HCT116 (cell line): ENCODE measurements at regions not wholly inside any gene's neighbourhood (a gene's known extent, or its start where the extent isn't known, plus 50 kb on each side); places are given as distances from the start of the nearest gene placed in this dataset.
"Not testable (repeated sequence)": the region's sequence is repeated elsewhere in the genome, so short reads cannot be mapped to it uniquely, and the experiment has no call there.

ENCODE experiments used
- ATAC-seq: fragments of 200-7000 bp; cut with Tn5 transposase; 2 replicates; pipeline ENCODE4 v1.9.1; 2020; ENCODE audit warnings: mild to moderate bottlenecking, moderate library complexity
- BruUV-seq: library from RNA; stranded (reverse); fragments of 400-500 nt; replicated peaks from 2 replicates; lab custom pipeline; 2021; lab: Mats Ljungman, UMichigan
- CTCF ChIA-PET: fragments of 300-600 bp; sonication (Branson Sonifier 250); formaldehyde crosslinking; loops from one replicate; lab custom pipeline; 2021; ENCODE audit warnings: antibody characterized with exemption; lab: Charles Lee
- POLR2A ChIA-PET: fragments of 300-600, 350-600 bp; sonication (Branson Sonifier 250); formaldehyde crosslinking; loops from one replicate; lab custom pipeline; 2021; ENCODE audit warnings: antibody characterized with exemption; lab: Charles Lee
- RAD21 ChIA-PET, 2 experiments: fragments of 300-600 bp; sonication (Branson Sonifier 250); formaldehyde crosslinking; loops; one replicate each; lab custom pipeline; 2023; ENCODE audit warnings: low total read pairs in 2 of 2; ENCODE audit not compliant: uncharacterized antibody in 2 of 2, unreplicated experiment in 2 of 2, low non-redundant PET in 1 of 2; lab: Charles Lee
- DNase-seq: peaks from one replicate; pipeline ENCODE4 v3.0.0-alpha.2; 2010; ENCODE audit warnings: low read depth, low spot score
- H2AFZ ChIP-seq: fragments of 200-600 bp; shearing (Covaris generic), sonication (generic); 2 replicates; pipeline ENCODE4 v1.6.1; 2017; ENCODE audit warnings: low read depth, mixed run types, mixed read lengths, antibody characterized with exemption, low read length; ENCODE audit not compliant: poor library complexity, severe bottlenecking
- H3K27ac ChIP-seq: 2 replicates; pipeline ENCODE4 v1.5.1; 2012; ENCODE audit warnings: low read depth, low read length
- H3K27me3 ChIP-seq: fragments of 200-600 bp; sonication (generic); 2 replicates; pipeline ENCODE4 v1.6.1; 2016; ENCODE audit warnings: mixed run types, low read length, mixed read lengths; ENCODE audit not compliant: insufficient read depth
- H3K36me3 ChIP-seq, 2 experiments: fragments of 200-500 bp in 1 of 2; fragments of 200-600 bp in 1 of 2; sonication (Bioruptor generic) in 1 of 2; sonication (generic) in 1 of 2; 2 replicates each; pipeline versions ENCODE4 v1.5.1 to v1.6.1; 2014 to 2016; ENCODE audit warnings: low read length in 2 of 2, inconsistent platforms in 1 of 2, mixed read lengths in 1 of 2, mixed run types in 1 of 2; ENCODE audit not compliant: insufficient read depth in 2 of 2, control insufficient read depth in 1 of 2
- H3K4me1 ChIP-seq, 2 experiments: fragments of 200-600 bp in 1 of 2; sonication (generic) in 1 of 2; 2 replicates each; pipeline versions ENCODE4 v1.5.1 to v1.6.1; 2012 to 2017; ENCODE audit warnings: low read length in 2 of 2, inconsistent platforms in 1 of 2, mild to moderate bottlenecking in 1 of 2, mixed read lengths in 1 of 2, mixed run types in 1 of 2, moderate library complexity in 1 of 2; ENCODE audit not compliant: insufficient read depth in 2 of 2, control insufficient read depth in 1 of 2
- H3K4me2 ChIP-seq: fragments of 200-600 bp; sonication (generic); 2 replicates; pipeline ENCODE4 v1.6.1; 2017; ENCODE audit warnings: mixed run types, low read length, mixed read lengths
- H3K4me3 ChIP-seq, 2 experiments: fragments of 200-600 bp in 1 of 2; sonication (generic) in 1 of 2; replicated peaks in 1 of 2; 2 replicates each; pipeline ENCODE4 v1.5.1; 2011 to 2016; ENCODE audit warnings: low read length in 2 of 2, control low read depth in 1 of 2, low read depth in 1 of 2, mild to moderate bottlenecking in 1 of 2, mixed read lengths in 1 of 2, mixed run types in 1 of 2
- H3K79me2 ChIP-seq: fragments of 200-600 bp; sonication (generic); 2 replicates; pipeline ENCODE4 v1.6.1; 2017; ENCODE audit warnings: mild to moderate bottlenecking, mixed run types, low read length, moderate library complexity, mixed read lengths; ENCODE audit not compliant: insufficient read depth
- H3K9ac ChIP-seq: fragments of 200-600 bp; sonication (generic); 2 replicates; pipeline ENCODE4 v1.6.1; 2016; ENCODE audit warnings: low read length, mixed read lengths
- H3K9me2 ChIP-seq: fragments of 200-600 bp; sonication (generic), shearing (Covaris generic); 2 replicates; pipeline ENCODE4 v1.6.1; 2017; ENCODE audit warnings: mixed run types, mild to moderate bottlenecking, moderate library complexity; ENCODE audit not compliant: insufficient read depth
- H3K9me3 ChIP-seq, 2 experiments: fragments of 200-500 bp in 1 of 2; fragments of 200-600 bp in 1 of 2; sonication (Bioruptor generic) in 1 of 2; sonication (generic) in 1 of 2; 2 replicates each; pipeline ENCODE4 v1.6.1; 2014 to 2017; ENCODE audit warnings: low read length in 2 of 2, mixed read lengths in 2 of 2, inconsistent platforms in 1 of 2, low read depth in 1 of 2, mild to moderate bottlenecking in 1 of 2, mixed run types in 1 of 2, moderate library complexity in 1 of 2; ENCODE audit not compliant: control insufficient read depth in 1 of 2, insufficient read depth in 1 of 2
- H4K20me1 ChIP-seq: fragments of 200-600 bp; sonication (generic), shearing (Covaris generic); 2 replicates; pipeline ENCODE4 v1.6.1; 2017; ENCODE audit warnings: mixed run types, mild to moderate bottlenecking, moderate library complexity; ENCODE audit not compliant: insufficient read depth
- CEBPB ChIP-seq: IDR thresholded peaks from 2 replicates; pipeline ENCODE4 v1.6.1; 2012; ENCODE audit warnings: low read depth
- EGR1 ChIP-seq: IDR thresholded peaks from 2 replicates; pipeline ENCODE4 v1.6.1; 2012; ENCODE audit warnings: low read depth
- EZH2 ChIP-seq: fragments of 200-600 bp; sonication (generic); IDR thresholded peaks from 2 replicates; pipeline ENCODE4 v1.6.1; 2017; ENCODE audit warnings: antibody characterized with exemption, mixed run types
- EZH2phosphoT487 ChIP-seq: fragments of 200-600 bp; IDR thresholded peaks from 2 replicates; pipeline ENCODE4 v1.6.1; 2018; ENCODE audit warnings: antibody characterized with exemption, borderline replicate concordance
- FOSL1 ChIP-seq: IDR thresholded peaks from 2 replicates; pipeline ENCODE4 v1.6.1; 2012; ENCODE audit warnings: low read depth
- MAX ChIP-seq: IDR thresholded peaks from 2 replicates; pipeline ENCODE4 v1.6.1; 2012
- RAD21 ChIP-seq: IDR thresholded peaks from 2 replicates; pipeline ENCODE4 v1.6.1; 2012; ENCODE audit warnings: low read depth, mild to moderate bottlenecking
- TCF7L2 ChIP-seq: IDR thresholded peaks from 2 replicates; pipeline ENCODE4 v1.7.0; 2011; ENCODE audit warnings: borderline replicate concordance, inconsistent platforms; ENCODE audit not compliant: insufficient read depth, insufficient read length; ENCODE audit errors: extremely low read depth
- intact Hi-C: fragments of 100-400 bp; cut with micrococcal nuclease; formaldehyde crosslinking; loops from 2 replicates; pipeline ENCODE4 v1.10.0; 2022
- TF ChIP-seq, protein P1 (sequence below): IDR thresholded peaks from 2 replicates; pipeline ENCODE4 v1.6.1; 2011; ENCODE audit warnings: mild to moderate bottlenecking, low read length, moderate library complexity; ENCODE audit not compliant: insufficient replicate concordance; ENCODE audit errors: extremely low read depth

DNA sequence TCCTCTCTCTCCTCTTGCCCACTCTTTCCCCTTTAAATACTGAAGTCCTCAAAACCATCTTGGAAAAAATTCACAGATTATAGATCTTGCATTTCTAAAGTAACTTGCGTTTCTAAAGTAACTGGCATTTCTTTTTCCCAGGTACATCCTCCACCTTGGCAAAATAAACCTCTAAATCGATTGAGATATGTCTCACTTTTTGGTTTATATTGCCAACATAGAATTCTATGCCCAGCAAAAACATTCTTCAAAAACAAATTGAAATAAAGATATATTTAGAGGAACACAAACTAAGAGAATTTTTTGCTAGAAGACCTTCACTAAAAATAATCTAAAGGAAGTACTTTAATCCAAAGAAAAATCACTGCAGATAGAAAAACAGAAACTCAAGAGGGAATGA is 122.5 kb upstream of the RBMS1 start:
- Histone ChIP-seq H3K9me3 (no peaks in the 10 kb centered on the region), H3K27me3 (no peaks in the 10 kb centered on the region), H3K27ac (no peak overlapping the region), H3K9ac (no peak overlapping the region), H4K20me1 (no peaks in the 10 kb centered on the region), H3K4me3 (no peak overlapping the region), H3K4me1 (no peaks in the 10 kb centered on the region)
- no TSS peak for BruUV-seq
- RAD21 ChIA-PET: no interaction called here
- no peak for DNase-seq
- ATAC-seq: no peak
- no peak for TF ChIP-seq EZH2
- no peak for TF ChIP-seq MAX
- TF ChIP-seq, protein P1, sequence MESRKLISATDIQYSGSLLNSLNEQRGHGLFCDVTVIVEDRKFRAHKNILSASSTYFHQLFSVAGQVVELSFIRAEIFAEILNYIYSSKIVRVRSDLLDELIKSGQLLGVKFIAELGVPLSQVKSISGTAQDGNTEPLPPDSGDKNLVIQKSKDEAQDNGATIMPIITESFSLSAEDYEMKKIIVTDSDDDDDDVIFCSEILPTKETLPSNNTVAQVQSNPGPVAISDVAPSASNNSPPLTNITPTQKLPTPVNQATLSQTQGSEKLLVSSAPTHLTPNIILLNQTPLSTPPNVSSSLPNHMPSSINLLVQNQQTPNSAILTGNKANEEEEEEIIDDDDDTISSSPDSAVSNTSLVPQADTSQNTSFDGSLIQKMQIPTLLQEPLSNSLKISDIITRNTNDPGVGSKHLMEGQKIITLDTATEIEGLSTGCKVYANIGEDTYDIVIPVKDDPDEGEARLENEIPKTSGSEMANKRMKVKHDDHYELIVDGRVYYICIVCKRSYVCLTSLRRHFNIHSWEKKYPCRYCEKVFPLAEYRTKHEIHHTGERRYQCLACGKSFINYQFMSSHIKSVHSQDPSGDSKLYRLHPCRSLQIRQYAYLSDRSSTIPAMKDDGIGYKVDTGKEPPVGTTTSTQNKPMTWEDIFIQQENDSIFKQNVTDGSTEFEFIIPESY: no peak
- no peak for TF ChIP-seq TCF7L2
- TF ChIP-seq FOSL1: no peak
- TF ChIP-seq EGR1: no peak
- TF ChIP-seq EZH2phosphoT487: no peak
- no peak for TF ChIP-seq CEBPB
- no peak for TF ChIP-seq RAD21
- TF ChIP-seq, all 23 proteins: peak for 0
- Histone ChIP-seq H2AFZ (no peak overlapping the region), H3K4me2 (no peak overlapping the region), H3K79me2 (no peaks in the 10 kb centered on the region), H3K9me2 (no peaks in the 10 kb centered on the region), H3K36me3 (no peaks in the 10 kb centered on the region)
- CTCF ChIA-PET: no interaction called here
- intact Hi-C loops: no loop called here
- POLR2A ChIA-PET: no interaction called here

DNA sequence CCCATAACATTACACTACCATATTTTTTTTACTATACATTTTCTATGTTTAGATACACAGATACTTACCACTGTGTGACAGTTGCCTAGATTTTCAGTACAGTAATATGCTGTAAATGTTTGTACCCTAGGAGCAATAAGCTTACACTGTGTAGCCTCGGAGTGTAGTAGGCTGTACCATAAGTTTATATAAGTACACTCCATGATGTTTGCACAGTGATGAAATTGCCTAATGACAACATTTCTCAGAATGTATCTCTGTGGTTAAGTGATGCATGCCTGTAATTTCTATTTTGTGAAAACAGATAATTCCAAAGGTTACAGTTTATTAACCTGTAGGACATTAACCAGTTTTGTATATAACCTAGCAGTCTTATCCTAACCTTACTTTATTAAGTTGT is 128.1 kb upstream of the RBMS1 start:
- Histone ChIP-seq H4K20me1 (no peaks in the 10 kb centered on the region), H3K27me3 (no peaks in the 10 kb centered on the region), H3K4me2 (no peak overlapping the region), H2AFZ (no peak overlapping the region), H3K4me1 (no peaks in the 10 kb centered on the region), H3K36me3 (no peaks in the 10 kb centered on the region), H3K9me3 (no peaks in the 10 kb centered on the region), H3K79me2 (no peaks in the 10 kb centered on the region), H3K27ac (no peak overlapping the region), H3K4me3 (no peak overlapping the region), H3K9ac (no peak overlapping the region), H3K9me2 (no peaks in the 10 kb centered on the region)
- RAD21 ChIA-PET: no interaction called here
- intact Hi-C loops: no loop called here
- CTCF ChIA-PET: no interaction called here
- TF ChIP-seq CEBPB: no peak
- ATAC-seq (no peak), DNase-seq (no peak)
- POLR2A ChIA-PET: no interaction called here
- no TSS peak for BruUV-seq

DNA sequence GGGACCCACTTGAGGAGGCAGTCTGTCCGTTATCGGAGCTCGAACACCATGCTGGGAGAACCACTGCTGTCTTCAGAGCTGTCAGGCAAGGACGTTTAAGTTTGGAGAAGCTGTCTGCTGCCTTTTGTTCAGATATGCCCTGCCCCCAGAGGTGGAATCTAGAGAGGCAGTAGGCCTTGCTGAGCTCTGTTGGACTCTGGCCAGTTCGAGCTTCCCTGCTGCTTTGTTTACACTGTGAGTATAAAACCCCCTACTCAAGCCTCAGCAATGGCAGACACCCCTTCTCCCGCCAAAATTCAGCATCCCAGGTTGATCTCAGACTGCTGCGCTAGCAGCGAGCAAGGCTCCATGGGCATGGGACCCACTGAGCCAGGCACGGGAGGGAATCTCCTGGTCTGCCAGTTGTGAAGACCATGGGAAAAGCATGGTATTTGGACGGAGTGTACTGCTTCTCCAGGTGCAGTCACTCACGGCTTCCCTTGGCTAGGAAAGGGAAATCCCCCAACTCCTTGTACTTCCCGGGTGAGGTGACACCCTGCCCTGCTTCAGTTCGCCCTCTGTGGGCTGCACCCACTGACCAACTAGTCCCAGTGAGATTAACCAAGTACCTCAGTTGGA is 134.5 kb upstream of the RBMS1 start:
- H3K9me3 ChIP-seq, RAD21 ChIA-PET, H3K9me2 ChIP-seq, intact Hi-C loops, H3K27ac ChIP-seq, H3K4me3 ChIP-seq, H2AFZ ChIP-seq, BruUV-seq, CTCF ChIA-PET, POLR2A ChIA-PET, H3K4me2 ChIP-seq, ATAC-seq, H3K9ac ChIP-seq, H4K20me1 ChIP-seq, H3K79me2 ChIP-seq, H3K36me3 ChIP-seq, H3K27me3 ChIP-seq, H3K4me1 ChIP-seq, DNase-seq: not testable (repeated sequence)
